ENCODE measurements at regions not wholly inside any gene's neighbourhood (a gene's known extent, or its start where the extent isn't known, plus 50 kb on each side); places are given as distances from the start of the nearest gene placed in this dataset.
"Not testable (repeated sequence)": the region's sequence is repeated elsewhere in the genome, so short reads cannot be mapped to it uniquely, and the experiment has no call there.

DNA sequence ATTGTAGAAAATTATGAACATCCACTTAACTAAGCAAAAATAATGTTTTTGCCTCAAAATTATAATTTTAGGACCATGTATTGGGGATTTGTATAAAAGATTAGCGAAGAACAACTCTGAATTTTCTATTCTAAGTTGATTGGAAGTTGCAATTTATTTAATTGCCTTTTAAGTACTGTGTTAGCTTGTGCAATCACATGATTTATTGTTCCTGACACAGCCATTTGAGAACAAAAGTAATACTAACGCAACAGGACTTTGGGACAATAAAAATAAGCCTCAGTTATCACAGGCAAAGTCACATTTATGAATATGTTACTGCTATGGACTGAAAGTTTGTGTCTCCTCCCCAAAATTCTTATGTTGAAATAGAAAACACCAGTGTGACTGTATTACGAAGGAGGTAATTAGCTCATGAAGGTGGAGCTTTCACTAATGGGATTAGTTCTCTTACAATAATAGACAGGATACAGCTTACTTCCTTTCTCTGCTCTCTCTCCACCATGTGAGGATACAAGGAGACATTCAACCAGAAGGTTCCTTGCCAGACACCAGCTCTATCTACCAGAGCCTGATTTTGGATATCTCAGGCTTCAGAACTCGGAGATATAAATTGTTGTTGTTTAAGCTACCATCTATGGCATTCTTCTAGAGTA, 745.9 kb downstream of the ZBBX start:
- Mint-ChIP-seq H3K4me1 (ENCODE audit: unreplicated experiment) (no peaks in the 10 kb centered on the region), H3K9me3 (ENCODE audit: unreplicated experiment) (no peaks in the 10 kb centered on the region), H3K4me3 (ENCODE audit: unreplicated experiment) (no peak overlapping the region), H3K36me3 (ENCODE audit: unreplicated experiment) (no peaks in the 10 kb centered on the region), H3K27me3 (ENCODE audit: unreplicated experiment) (no peaks in the 10 kb centered on the region), H3K27ac (ENCODE audit: unreplicated experiment) (no peak overlapping the region)
- no peak for DNase-seq (ENCODE audit: extremely low spot score, unreplicated experiment)
- TF ChIP-seq, protein P1, sequence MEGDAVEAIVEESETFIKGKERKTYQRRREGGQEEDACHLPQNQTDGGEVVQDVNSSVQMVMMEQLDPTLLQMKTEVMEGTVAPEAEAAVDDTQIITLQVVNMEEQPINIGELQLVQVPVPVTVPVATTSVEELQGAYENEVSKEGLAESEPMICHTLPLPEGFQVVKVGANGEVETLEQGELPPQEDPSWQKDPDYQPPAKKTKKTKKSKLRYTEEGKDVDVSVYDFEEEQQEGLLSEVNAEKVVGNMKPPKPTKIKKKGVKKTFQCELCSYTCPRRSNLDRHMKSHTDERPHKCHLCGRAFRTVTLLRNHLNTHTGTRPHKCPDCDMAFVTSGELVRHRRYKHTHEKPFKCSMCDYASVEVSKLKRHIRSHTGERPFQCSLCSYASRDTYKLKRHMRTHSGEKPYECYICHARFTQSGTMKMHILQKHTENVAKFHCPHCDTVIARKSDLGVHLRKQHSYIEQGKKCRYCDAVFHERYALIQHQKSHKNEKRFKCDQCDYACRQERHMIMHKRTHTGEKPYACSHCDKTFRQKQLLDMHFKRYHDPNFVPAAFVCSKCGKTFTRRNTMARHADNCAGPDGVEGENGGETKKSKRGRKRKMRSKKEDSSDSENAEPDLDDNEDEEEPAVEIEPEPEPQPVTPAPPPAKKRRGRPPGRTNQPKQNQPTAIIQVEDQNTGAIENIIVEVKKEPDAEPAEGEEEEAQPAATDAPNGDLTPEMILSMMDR (IDR thresholded peaks at IDR 0.05): no peak

- Mint-ChIP-seq H3K4me3 (ENCODE audit: unreplicated experiment) (no peak overlapping the region), H3K4me1 (ENCODE audit: unreplicated experiment) (no peaks in the 10 kb centered on the region), H3K9me3 (ENCODE audit: unreplicated experiment) (no peaks in the 10 kb centered on the region), H3K36me3 (ENCODE audit: unreplicated experiment) (no peaks in the 10 kb centered on the region), H3K27ac (ENCODE audit: unreplicated experiment) (no peak overlapping the region), H3K27me3 (ENCODE audit: unreplicated experiment) (no peaks in the 10 kb centered on the region)
- DNase-seq (ENCODE audit: extremely low spot score, unreplicated experiment): no peak
- TF ChIP-seq, protein P1 (IDR thresholded peaks at IDR 0.05): no peak
Measured at GRCh38 chr3:166630190-166630589, 749.9 kb downstream of the ZBBX start.

GRCh38 chr3:166613365-166613764, 766.7 kb downstream of the ZBBX start:
- DNase-seq (ENCODE audit: extremely low spot score, unreplicated experiment): no peak
- H3K4me3 Mint-ChIP-seq (ENCODE audit: unreplicated experiment): no peak overlapping the region
- no peaks in the 10 kb centered on the region for H3K4me1 Mint-ChIP-seq (ENCODE audit: unreplicated experiment)
- H3K36me3 Mint-ChIP-seq (ENCODE audit: unreplicated experiment): no peaks in the 10 kb centered on the region
- TF ChIP-seq, protein P1 (IDR thresholded peaks at IDR 0.05): no peak
- H3K27me3 Mint-ChIP-seq (ENCODE audit: unreplicated experiment): no peaks in the 10 kb centered on the region
- peaks cover 6% of the 10 kb centered on the region for H3K9me3 Mint-ChIP-seq (ENCODE audit: unreplicated experiment)
- H3K27ac Mint-ChIP-seq (ENCODE audit: unreplicated experiment): no peak overlapping the region

- not testable (repeated sequence) for H3K27me3 Mint-ChIP-seq (ENCODE audit: unreplicated experiment); H3K4me1 Mint-ChIP-seq (ENCODE audit: unreplicated experiment); H3K27ac Mint-ChIP-seq (ENCODE audit: unreplicated experiment); H3K36me3 Mint-ChIP-seq (ENCODE audit: unreplicated experiment); H3K4me3 Mint-ChIP-seq (ENCODE audit: unreplicated experiment); H3K9me3 Mint-ChIP-seq (ENCODE audit: unreplicated experiment); DNase-seq (ENCODE audit: extremely low spot score, unreplicated experiment)
Measured at GRCh38 chr3:166612761-166613160, 767.3 kb downstream of the ZBBX start.

DNA sequence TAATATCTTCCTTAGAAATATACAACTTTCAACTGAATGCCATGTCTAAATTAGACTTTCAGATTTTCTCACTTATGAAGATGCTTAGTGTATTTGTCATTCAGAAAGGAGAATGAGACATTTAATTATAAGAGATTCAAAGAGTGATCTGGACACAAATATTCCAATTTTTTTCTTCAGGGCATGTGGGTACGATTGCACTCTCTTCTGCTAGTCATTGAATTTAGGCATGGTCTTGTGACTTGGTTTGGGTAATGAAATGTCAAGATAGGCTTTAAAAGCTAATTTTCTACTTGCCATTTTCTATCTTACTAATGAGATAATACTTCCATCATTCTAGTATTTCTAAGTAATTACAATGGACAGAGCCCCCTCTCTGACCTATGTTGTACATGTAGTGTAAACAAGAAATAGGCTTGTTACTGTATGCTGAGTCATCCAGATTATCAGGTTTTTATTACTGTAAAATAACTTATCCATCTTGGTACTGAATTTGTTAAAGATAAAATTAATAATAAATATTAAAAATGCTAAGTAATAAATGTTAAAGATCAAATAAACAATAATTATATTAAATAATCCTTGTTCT, 770.8 kb upstream of the BCHE start:
- no peaks in the 10 kb centered on the region for H3K9me3 Mint-ChIP-seq (ENCODE audit: unreplicated experiment)
- H3K27me3 Mint-ChIP-seq (ENCODE audit: unreplicated experiment): peaks cover 5% of the 10 kb centered on the region
- H3K27ac Mint-ChIP-seq (ENCODE audit: unreplicated experiment): no peak overlapping the region
- H3K4me1 Mint-ChIP-seq (ENCODE audit: unreplicated experiment): no peaks in the 10 kb centered on the region
- DNase-seq (ENCODE audit: extremely low spot score, unreplicated experiment): no peak
- H3K4me3 Mint-ChIP-seq (ENCODE audit: unreplicated experiment): no peak overlapping the region
- TF ChIP-seq, protein P1 (IDR thresholded peaks at IDR 0.05): no peak
- H3K36me3 Mint-ChIP-seq (ENCODE audit: unreplicated experiment): no peaks in the 10 kb centered on the region

Measured in osteocyte (in vitro differentiated cells).